ENCODE measurements at regions not wholly inside any gene's neighbourhood (a gene's known extent, or its start where the extent isn't known, plus 50 kb on each side); places are given as distances from the start of the nearest gene placed in this dataset.

DNA sequence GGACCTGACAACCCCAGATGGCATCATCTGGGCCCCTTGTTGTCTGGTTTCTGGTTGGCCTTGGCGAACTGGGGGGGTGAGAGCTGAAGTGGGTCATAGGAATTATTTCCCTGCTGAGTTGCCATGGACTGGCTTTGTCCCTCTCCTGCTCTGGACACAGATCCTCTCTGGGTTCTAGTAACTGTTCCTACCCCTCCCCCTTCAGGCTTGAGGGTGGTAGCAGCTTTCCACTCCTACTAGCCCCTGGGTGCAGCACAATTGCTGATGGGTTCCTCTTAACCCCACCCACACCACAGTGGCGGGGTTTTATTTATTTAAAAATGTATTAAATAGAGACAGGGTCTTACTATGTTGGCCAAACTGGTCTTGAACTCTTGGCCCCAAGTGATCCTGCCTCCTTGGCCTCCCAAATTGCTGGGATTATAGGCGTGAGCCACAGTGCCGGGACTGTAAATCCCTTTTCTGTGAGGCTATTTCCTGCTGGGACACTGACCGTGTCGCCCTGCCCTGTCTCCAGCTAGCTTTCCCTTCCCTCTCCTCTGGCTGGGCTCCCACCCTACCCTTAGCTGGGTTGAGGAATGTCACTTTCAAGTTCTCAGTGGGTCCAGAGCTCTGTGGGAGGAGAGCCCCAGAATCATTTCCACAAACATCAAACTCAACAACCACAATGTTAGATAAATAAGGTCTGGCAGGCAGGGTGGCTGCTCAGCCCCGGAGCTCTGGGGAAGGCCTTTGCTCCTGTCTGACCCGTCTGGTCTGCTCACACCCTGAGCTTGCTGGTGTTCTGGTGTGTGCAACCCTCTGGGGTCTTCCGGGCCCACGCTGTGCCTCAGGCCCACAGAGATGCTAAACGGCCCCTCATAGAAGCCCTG lies 112.7 kb upstream of the WNT4 start:
- TF ChIP-seq, protein P1, sequence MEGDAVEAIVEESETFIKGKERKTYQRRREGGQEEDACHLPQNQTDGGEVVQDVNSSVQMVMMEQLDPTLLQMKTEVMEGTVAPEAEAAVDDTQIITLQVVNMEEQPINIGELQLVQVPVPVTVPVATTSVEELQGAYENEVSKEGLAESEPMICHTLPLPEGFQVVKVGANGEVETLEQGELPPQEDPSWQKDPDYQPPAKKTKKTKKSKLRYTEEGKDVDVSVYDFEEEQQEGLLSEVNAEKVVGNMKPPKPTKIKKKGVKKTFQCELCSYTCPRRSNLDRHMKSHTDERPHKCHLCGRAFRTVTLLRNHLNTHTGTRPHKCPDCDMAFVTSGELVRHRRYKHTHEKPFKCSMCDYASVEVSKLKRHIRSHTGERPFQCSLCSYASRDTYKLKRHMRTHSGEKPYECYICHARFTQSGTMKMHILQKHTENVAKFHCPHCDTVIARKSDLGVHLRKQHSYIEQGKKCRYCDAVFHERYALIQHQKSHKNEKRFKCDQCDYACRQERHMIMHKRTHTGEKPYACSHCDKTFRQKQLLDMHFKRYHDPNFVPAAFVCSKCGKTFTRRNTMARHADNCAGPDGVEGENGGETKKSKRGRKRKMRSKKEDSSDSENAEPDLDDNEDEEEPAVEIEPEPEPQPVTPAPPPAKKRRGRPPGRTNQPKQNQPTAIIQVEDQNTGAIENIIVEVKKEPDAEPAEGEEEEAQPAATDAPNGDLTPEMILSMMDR (IDR thresholded peaks at IDR 0.05; ENCODE audit: insufficient read depth, low read depth, low read length) = no peak
- no peak for TF ChIP-seq EZH2 (IDR thresholded peaks at IDR 0.05; ENCODE audit: insufficient read depth, low read length)
